ENCODE measurements at regions not wholly inside any gene's neighbourhood (a gene's known extent, or its start where the extent isn't known, plus 50 kb on each side); places are given as distances from the start of the nearest gene placed in this dataset.

DNA sequence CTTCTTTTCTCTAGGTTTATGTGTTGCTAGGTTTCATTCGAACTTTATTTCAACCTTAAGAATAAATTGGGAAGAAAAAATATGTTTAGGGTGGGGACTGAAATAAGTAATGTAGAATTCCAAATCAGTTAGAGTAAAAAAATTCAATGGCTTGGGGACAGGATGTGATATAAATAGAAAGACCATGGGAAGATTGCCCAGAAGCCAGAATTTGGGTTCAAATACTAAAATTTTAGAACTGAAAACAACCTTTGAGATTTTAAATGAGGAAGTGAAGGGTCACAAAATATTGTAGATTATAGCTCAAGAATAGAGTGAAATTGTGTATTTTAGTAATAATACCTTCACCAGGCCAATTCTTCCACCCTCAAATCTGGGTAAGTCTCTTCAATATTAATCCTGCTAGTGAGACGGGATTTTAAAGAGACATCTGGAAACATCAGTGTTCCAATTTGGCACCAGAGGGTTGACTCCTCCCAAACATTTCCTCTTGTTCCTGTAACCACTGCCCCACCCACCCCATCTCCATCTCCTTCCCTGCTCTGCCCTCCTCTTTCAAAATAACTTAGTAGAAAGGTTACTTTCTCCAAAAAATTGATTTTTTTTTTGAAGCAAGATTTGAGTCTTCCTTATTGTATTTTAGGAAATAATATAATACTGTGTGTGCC is 51.3 kb upstream of the FAM3C start:
- DNase-seq (ENCODE audit: low read depth, low spot score): no peak
- Mint-ChIP-seq H3K27me3 (ENCODE audit: low read depth) (no peaks in the 10 kb centered on the region), H3K4me3 (no peak overlapping the region), H3K9me3 (no peaks in the 10 kb centered on the region), H3K36me3 (ENCODE audit: low read depth) (no peaks in the 10 kb centered on the region), H3K4me1 (no peaks in the 10 kb centered on the region), H3K27ac (ENCODE audit: unreplicated experiment) (no peak overlapping the region)
- TF ChIP-seq, protein P1, sequence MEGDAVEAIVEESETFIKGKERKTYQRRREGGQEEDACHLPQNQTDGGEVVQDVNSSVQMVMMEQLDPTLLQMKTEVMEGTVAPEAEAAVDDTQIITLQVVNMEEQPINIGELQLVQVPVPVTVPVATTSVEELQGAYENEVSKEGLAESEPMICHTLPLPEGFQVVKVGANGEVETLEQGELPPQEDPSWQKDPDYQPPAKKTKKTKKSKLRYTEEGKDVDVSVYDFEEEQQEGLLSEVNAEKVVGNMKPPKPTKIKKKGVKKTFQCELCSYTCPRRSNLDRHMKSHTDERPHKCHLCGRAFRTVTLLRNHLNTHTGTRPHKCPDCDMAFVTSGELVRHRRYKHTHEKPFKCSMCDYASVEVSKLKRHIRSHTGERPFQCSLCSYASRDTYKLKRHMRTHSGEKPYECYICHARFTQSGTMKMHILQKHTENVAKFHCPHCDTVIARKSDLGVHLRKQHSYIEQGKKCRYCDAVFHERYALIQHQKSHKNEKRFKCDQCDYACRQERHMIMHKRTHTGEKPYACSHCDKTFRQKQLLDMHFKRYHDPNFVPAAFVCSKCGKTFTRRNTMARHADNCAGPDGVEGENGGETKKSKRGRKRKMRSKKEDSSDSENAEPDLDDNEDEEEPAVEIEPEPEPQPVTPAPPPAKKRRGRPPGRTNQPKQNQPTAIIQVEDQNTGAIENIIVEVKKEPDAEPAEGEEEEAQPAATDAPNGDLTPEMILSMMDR (conservative IDR thresholded peaks at IDR 0.05): no peak

DNA sequence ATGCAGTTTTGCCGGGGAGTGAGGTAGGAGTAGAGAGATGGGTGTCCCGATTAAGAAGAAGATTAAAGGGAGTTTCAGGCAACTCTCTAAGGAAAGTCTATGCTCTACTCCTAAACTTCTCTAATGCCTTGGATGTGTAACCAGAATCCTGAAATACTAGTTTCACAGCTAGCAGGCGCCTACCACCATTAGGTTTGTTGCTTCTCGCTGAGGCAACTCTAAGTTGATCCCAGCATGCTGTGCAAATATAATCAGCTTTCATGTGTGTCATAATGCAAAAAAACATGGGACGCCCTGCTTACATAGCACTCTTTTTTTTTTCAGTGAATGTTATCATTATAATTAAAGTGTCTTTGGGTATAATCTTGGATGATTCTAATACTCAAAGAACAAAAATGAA is 50.4 kb upstream of the FAM3C start:
- TF ChIP-seq, protein P1 (conservative IDR thresholded peaks at IDR 0.05): no peak
- Mint-ChIP-seq H3K27ac (ENCODE audit: unreplicated experiment) (no peak overlapping the region), H3K27me3 (ENCODE audit: low read depth) (no peaks in the 10 kb centered on the region), H3K36me3 (ENCODE audit: low read depth) (no peaks in the 10 kb centered on the region), H3K9me3 (no peaks in the 10 kb centered on the region), H3K4me3 (no peak overlapping the region), H3K4me1 (peaks cover 1% of the 10 kb centered on the region)
- DNase-seq (ENCODE audit: low read depth, low spot score): no peak

All from neural crest cell (in vitro differentiated cells).